HG02588 (cell line): ENCODE measurements at regions not wholly inside any gene's neighbourhood (a gene's known extent, or its start where the extent isn't known, plus 50 kb on each side); places are given as distances from the start of the nearest gene placed in this dataset.
A peak's percentile ranks its signal among the peaks of the same experiment; 100 is the strongest.

Experiments
- ATAC-seq: cut with Tn5 transposase; IDR thresholded peaks from one replicate; pipeline ENCODE4 v1.9.1; 2021; ENCODE audit warnings: mild to moderate bottlenecking, moderate library complexity; ENCODE audit not compliant: unreplicated experiment

DNA sequence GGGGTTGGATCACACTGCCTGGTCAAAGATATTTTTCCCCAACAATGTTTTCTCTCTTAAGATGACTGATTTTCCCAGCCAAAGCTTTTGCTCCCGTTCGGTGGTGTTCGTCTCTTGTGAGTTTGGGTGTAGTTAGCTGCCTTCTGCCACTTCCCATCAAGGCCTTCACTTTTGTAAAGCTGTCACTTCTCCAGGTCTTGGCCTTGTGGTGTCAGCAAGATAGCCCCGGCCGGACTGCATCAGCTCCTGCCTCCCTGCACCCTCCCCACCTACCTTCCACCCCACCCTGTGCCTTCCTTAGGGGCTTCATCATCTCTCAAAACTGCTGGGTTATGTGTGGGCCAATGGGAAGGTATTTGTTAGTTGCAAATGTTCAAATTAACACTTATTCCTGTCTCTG lies 228.9 kb downstream of the BCL11A start:
- ATAC-seq: no peak

DNA sequence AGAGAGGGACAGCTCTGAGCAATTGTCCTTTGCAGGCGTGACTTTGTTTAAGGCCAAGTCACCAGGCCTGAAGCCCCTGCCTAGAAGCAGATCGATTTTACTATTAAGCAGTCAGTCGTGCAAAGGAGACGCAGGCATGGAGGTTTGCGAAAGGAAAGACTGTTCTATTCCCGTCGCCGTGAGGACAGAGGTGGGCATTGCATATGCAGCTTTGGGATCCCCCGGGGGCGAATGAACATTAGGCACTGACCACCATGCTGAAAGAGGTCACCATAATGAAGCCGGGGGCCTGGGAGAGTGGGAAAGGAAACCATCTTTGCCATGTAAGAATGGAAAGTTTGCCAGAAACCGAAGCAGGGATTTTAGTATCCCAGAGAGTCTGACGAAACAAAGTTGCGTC lies 231.6 kb downstream of the BCL11A start:
- ATAC-seq: no peak

DNA sequence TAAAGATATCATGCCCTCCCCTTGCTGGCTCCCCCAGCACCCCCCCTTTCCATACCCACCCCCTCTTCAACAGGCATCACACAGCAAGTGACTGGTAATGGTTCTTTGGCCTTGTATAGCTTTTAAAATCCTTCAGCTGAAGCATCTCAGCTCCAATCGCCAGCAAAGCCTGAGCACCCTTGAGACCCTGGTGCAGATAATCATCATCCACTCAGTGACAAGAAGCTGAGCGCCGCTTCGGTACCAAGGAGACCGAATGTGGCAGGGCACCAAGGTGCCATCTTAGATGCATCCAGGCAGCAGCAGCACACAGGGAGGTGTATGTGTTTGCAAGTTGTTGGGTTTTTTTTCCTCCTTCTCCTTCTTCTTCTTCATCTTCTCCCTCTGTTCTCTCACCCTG lies 232.7 kb downstream of the BCL11A start:
- ATAC-seq: no peak

DNA sequence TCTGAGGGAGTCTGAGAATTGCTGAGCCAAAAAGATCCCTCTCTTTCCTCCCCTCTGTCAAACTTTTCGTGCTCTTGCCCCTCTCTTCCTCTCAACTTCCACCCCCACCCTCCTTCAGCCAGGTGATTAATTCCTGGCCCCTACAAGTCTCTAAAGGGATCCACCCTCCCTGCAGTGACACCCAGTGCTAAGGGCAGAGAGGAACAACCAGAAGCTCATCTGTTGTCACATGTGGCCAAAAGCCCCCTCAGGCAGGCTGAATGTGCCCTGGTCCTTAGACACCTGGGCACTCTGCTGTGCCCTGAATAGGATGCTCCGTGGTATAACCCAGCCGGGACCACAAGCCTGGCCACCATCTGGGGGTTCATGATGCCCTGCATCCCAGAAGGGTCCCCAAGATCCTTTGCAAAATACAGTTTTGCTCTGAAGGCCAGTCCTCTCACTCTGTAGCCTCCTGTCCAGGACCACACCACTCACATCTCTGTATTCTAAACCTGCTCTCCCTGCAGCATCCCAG lies 234.4 kb downstream of the BCL11A start:
- ATAC-seq: no peak

DNA sequence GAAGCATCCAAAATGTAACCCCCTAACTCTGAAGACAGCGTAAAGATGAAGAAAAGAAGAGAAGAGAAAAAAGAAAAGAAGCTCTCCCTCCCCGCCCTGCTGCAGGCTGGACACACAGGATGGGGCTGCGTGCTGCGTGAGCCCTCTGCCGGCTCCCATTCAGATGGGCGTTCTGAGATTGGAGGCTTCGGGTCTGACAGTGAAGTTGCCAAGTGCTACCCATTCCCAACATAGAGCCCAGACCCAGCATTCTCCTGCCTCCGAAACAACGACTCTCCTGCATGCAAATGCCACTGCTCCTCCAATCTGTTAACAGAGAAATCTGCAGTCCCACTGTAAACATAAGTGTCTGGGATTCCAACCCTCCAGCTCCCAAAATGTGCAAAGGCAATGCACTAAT lies 234.9 kb downstream of the BCL11A start:
- no peak for ATAC-seq

DNA sequence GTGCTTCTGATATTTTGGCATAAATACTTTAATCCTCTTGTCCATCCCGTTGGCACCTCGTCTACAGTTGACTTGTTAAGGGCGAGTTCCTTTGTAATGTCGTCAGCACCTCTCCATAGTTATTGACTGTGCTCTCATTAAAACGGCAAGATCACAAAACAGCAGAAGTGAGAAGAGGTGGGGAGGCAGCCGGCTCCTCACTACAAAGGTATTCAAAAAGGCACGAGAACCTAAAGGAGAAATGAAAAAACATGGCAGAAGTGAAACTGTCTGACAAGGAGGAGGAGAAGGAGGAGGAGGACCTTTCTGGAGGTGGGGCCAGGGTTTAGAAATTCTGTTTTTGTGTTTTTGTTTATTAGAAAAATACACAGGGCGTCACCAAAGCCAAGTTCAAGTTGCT lies 235.6 kb downstream of the BCL11A start:
- ATAC-seq: peak; percentile 81

DNA sequence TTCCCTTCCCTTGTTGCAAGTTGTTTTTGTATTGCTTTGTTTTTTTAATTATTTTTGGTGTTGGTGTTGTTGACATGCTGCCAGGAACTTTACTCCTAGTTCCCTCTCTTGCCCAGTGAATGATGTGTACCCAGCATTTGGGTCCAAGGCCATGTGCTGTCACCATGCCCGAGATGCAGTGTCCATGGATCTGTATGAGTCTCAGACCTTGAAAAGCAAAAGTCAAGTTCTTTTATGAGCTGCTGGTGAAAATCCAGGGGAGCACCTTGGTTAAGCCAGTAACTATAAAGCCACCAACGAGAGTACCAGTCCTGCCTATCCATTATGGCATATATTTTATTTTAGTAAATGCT lies 236.4 kb downstream of the BCL11A start:
- ATAC-seq: no peak

DNA sequence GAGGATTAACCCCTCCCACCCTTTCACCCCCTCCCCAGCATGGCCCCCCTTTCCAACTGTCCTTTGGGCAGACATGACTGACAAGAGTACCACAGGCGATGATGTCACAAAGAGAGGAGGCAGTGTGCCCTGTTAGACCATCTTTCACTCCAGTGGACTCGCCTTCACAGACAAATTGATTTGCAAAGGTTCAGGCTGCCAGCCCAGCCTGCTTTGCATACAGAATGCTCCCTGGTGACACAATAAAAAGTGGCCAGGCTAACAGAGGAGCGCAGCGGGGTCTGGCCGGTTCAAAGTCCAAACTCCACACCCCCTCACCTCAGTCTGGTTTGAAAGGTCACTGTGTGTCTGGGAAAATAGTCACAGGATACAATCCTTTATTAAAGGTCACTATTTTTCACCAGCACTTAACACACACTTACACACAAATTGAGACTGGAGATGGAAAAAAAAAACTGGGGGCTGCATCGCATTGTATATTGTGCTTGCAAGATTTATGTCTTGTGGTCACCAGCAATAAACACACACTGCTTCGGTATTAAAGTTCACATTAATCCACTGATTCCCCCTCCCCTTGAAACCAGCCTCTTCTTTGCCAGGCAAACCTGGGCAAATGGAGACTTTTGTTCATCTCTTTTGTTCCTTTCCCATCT lies 236.9 kb downstream of the BCL11A start:
- ATAC-seq: no peak

DNA sequence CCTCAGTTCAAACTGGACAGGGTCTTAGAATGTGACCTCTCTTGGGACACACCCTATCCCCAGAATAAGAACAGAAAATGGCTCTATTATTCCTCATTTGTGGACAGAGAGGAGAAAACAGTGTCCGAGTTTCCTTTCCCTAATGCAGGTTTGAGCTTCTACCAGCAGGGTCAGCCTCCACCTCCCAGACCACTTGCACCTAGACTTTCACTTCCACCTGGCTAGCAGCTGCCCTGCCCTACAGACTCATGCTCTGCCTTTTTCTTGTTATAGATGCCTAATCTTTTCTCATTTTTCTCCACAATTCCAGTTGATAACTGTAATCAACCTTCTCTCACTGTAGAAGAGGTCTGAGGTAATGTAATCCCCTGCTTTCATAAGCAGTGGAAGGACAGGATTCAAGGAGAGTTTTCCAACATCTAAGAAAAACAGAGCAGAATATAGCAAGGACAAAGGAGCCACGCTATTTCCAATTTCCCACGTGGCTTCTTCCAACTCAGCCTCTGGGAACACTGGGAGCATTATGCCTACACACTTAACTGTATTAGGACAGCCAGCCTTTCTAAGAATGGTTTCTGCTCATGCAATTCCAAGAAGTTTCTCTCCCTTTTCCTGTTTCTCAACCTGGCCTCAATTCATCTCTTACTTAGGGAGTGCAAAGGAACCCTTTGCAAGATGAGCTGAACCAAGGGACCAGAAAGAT lies 239.8 kb downstream of the BCL11A start:
- peak; percentile 35 for ATAC-seq

DNA sequence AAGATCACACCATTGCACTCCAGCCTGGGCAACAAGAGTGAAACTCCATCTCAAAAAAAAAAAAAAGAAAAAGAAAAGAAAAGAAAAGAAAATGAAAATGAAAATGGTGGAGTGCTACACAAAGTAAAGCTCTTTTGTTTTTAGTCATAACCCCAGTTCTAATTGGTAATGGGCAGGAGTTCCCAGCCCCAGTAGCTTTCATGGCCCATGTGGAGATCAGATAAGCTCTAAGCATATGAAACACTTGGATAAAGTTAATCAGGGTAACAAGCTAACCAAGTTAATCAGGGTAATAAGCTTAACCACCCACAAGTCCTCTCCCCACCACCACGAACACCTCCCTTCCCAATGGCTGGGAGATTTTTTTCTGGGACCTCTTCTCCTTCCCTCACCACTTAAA lies 240.8 kb downstream of the BCL11A start:
- peak; percentile 65 for ATAC-seq

DNA sequence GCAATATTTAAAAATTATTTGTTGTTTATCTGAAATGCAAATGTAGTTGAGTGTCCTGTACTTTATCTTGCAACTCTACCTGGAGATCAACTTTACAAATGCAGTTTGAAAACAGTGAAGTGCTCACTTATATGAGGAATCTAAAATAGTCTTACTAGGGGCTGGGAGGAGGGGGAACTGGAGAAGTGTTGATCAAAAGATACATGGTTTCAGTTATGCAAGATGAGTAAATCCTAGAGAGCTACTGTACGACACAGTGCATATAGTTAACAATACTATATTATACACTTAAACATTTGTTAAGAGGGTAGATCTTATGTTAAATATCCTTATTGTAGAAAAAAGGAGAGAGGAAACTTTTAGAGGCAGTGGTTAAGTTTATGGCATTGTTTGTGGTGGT lies 241.9 kb downstream of the BCL11A start:
- peak; percentile 36 for ATAC-seq

DNA sequence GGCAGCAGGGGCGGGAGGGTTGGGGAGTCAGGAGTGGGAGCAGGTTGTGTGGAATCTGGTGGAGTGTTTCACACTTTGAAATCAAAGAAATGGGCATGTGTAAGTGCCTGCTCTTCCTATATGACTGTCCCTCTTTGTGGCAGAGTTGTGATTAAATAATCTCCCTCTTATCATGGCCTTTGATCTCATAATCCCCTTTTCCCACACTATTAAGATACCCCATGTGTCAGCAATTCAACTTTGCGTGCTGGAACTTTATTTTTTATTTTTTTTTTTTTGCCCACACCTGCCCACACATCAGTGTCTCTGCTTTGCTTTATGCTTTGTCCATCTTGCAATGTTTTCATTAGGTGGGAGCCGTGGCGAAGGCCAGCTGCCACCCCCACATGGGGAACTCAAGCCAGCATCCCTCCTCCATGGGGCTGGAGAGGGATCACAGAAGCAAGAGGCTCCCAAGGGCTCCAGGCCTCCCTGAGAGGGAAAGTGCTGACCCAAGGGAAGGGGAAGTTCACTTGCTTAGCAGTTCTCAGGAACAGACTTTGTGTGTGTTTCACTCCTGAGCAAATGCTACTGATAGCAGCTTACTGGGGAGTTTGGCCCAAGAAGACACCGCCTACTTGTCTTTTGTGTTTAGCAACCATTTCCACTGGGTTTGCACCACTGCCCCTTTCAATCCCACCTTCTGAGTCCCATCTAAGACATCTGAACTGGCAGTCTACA lies 243.4 kb downstream of the BCL11A start:
- ATAC-seq: no peak

DNA sequence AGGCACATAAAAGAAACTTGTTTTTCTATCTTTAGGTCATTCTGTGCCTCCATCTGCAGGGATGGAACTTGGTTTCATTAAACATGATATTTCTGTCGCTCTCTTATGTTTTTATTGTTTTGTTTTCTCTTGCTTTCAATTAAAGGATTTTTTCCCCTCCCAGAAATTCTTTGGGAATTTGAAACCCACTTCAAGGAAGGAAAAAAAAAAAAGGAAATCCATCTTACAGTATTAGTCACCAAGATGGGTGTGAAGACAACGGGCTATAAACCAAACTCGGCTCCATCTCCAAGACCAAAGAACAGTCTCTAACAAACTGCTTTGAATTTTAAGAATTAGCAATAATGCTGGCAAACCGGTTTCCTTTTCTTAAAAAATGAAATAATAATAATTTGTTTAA lies 244.1 kb downstream of the BCL11A start:
- ATAC-seq: no peak

DNA sequence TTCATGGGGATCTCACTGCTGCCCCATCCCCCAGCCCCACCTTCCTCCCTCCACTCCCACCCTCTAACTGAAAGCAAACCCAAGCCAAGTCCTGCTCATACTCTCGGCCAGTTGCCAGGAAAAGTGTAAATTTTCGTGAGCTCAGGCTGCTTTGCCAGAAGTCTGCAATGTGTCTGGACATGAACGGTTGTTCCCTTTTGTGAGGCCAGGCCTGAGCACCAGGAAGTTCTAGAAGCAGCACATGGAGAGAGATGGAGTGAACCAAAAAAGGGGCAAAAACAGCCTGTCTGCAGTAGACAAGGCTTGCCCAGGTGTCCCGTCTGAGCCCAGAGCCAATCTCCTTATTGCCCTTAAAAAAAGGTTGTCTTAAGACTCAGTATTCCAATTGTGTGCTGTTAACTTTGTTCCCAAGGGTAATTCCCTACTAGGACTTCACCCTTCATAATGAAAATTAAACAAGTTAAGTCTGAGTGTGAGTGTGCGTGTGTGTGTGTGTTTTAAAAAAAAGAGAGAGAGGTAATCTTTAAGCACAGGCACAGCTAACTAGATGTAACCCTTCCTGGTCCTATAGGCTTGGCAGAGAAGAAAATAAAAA lies 247.1 kb downstream of the BCL11A start:
- ATAC-seq: no peak

DNA sequence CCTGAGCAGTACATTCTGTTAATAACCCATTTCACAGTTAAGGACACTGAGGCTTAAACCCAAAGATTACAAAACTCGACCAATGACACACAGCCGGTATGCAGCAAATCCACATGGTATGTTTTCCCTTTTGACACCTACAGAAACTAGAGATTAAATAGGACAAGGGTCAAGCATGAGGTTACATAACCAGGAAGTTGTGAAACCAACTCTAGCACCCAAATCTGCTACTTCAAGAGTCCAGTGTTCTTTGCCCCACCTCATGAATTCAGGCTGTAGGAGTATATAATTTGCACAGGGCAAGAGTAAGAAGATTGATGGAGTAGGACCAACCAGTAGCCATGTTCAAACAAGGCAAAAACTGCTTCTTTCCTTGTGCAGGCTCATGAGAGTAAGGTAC lies 249.8 kb downstream of the BCL11A start:
- ATAC-seq: no peak

DNA sequence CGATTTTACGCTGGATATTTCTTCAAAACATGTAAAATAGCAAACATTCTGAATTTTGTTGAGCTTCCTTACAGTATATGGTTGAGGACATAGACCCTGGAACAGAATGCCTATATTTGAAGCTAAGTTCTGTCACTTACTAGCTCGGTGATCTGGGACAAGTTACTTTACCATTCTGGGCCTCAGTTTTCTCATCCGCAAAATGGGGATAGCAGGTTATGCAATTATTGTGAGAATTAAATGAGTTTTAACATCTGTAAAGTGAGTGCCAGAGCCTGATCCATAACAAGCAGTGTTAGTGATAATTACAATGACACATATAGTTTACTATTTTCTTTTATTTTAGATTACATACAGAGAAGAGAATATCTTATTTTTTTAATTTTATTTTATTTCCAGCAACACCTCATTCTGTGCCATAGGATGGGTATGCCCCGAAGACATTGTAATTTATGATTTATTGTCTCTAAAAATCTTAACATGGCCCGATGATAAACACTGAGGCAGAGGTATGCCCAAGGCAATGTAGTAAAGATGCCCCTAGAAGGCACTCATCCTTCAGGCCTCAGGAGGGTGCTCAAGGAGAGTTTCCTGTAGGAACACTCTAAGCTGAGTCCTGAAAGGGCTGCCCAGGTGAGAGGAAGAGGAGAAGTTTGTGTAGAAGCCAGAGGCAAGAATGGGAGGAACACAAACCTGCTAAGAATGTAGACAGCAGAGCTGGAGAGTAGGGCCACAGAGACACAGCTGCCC lies 250.9 kb downstream of the BCL11A start:
- ATAC-seq: no peak

DNA sequence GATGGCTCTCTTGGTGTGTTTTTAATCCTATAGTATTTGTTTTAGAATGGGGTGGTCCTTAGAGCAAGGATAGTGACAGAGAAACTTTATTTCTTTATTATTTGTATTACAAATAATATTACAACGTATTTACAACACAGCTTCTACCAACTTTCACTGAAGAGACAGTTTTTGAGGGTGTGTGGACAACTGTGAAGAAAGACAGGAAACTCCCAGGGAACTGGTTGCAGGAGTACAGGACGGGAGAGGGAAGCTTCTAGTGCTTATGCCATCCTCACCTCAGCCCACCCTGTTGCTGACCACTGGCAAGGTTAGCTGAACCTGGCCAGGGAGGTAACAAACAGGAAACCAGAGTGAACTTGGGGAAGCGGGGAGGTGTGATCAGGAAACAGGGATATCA lies 251.7 kb downstream of the BCL11A start:
- no peak for ATAC-seq

DNA sequence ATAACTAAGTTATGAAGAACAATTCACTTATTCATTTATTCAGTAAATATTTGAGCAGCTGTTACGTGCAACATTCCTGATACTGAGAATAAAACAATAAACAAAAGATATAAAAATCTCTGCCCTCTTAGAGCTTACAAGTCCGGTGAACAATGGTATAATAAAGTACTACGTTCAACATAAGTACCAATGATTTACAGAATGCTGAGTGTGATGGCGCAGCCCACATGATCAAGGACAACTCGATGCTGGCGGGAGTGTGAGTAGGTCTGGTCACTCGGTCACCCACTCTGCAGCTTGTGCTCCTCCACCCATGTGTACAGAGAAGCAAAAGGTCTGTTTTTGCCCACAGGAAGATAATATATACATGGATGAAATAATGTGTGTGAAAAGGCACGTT lies 254.3 kb downstream of the BCL11A start:
- no peak for ATAC-seq

DNA sequence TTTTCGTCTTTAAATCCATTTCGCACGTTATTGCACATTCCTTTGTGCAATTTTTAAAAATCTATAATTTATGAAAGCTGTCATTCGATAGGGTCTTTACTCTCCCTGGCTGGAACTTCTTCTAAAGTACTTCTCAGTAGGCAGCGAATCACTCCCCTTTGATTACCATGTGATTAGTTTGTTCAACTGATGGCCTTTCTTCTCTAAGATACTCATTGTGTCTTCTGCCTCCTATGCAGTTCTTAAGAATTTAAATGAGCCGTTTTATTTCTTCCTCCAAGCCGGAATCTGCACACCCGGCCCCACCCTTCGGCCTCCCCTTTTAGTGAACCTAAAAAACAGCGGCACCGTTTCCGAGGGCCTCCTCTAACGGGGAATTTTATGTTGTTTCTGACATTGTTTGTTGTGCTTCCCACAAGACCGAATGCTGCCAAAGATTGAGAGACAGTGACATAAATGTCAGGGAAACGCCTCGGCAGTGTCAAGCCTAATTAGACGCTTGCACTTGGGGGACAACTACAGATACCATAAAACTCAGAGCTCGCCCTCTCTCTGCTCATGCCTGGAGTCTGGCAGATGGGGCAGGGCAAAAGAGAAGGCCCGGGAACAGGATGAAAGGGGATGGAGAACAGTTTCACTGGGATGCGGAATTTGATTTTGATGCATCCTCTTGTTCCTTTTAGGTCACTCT lies 255.3 kb downstream of the BCL11A start:
- ATAC-seq: no peak

DNA sequence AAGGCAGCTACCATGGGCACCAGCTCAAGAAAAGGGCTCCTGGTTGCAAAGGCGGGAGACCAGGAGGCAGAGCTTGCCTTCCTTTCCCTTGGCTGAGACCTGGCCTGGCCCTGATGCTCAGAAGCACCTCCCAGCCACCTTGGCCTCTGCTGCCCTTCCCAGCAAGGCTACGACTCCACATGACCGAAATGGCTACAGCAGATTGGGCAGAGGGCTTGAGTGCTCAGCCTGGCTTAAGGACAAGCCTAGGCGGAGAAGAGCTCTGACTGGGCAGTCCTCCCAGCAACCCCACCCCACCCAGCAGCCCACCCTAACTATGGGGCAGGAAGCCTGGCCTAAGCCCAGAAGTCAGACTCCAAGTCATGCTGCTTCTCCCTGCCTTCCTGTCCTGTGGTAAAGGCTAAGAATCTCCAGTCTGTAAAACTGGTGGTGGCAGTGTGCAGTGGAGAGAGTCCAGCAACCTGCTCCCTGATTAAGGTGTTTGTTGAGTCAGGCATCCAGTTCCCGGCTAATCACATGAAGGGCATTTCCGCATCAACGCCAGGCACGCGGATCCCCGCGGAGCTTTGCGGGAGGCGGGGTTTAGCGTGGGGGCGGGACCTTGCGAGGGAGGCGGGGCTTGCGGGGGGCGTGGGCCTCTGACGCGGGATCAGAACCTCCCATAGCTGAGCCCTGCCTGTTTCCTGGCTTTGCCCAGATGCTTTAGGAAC lies 256.0 kb downstream of the BCL11A start:
- ATAC-seq: no peak
